HCT116 (cell line): ENCODE measurements at regions not wholly inside any gene's neighbourhood (a gene's known extent, or its start where the extent isn't known, plus 50 kb on each side); places are given as distances from the start of the nearest gene placed in this dataset.

Experiments
- EGR1 ChIP-seq: IDR thresholded peaks from 2 replicates; pipeline ENCODE4 v1.6.1; 2012; ENCODE audit warnings: low read depth
- EZH2phosphoT487 ChIP-seq: fragments of 200-600 bp; IDR thresholded peaks from 2 replicates; pipeline ENCODE4 v1.6.1; 2018; ENCODE audit warnings: antibody characterized with exemption, borderline replicate concordance
- MAX ChIP-seq: IDR thresholded peaks from 2 replicates; pipeline ENCODE4 v1.6.1; 2012
- POLR2A ChIP-seq: IDR thresholded peaks from 2 replicates; pipeline ENCODE4 v1.7.0; 2011; ENCODE audit warnings: borderline replicate concordance; ENCODE audit not compliant: insufficient read depth, insufficient read length; ENCODE audit errors: extremely low read depth
- TCF7L2 ChIP-seq: IDR thresholded peaks from 2 replicates; pipeline ENCODE4 v1.7.0; 2011; ENCODE audit warnings: borderline replicate concordance, inconsistent platforms; ENCODE audit not compliant: insufficient read depth, insufficient read length; ENCODE audit errors: extremely low read depth
- YY1 ChIP-seq: IDR thresholded peaks from 2 replicates; pipeline ENCODE4 v1.6.1; 2011; ENCODE audit warnings: low read length, low read depth, moderate library complexity, mild to moderate bottlenecking; ENCODE audit not compliant: insufficient replicate concordance; ENCODE audit errors: extremely low read depth
- TF ChIP-seq, protein P1 (sequence below), 3 experiments: fragments of 200-600 bp in 1 of 3; sonication (generic) in 1 of 3; IDR thresholded peaks in 2 of 3; conservative IDR thresholded peaks in 1 of 3; 2 replicates each; pipeline ENCODE4 v1.5.1; 2012 to 2017; ENCODE audit warnings: low read depth in 2 of 3, low read length in 2 of 3, antibody characterized with exemption in 1 of 3, borderline replicate concordance in 1 of 3, control low read depth in 1 of 3, mild to moderate bottlenecking in 1 of 3, mixed read lengths in 1 of 3, mixed run types in 1 of 3, moderate library complexity in 1 of 3; ENCODE audit not compliant: insufficient read depth in 1 of 3
- TF ChIP-seq, protein P2 (sequence below): IDR thresholded peaks from 2 replicates; pipeline ENCODE4 v1.6.1; 2011; ENCODE audit warnings: mild to moderate bottlenecking, low read length, moderate library complexity; ENCODE audit not compliant: insufficient replicate concordance; ENCODE audit errors: extremely low read depth
- TF ChIP-seq, protein P3 (sequence below): IDR thresholded peaks from 2 replicates; pipeline ENCODE4 v1.6.1; 2012; ENCODE audit warnings: low read depth

GRCh38 chr2:129727286-129727685, 252.2 kb upstream of the RAB6C start:
- TF ChIP-seq EGR1 (no peak), MAX (no peak), YY1 (no peak), POLR2A (no peak), TCF7L2 (no peak), EZH2phosphoT487 (no peak)
- TF ChIP-seq, protein P1, sequence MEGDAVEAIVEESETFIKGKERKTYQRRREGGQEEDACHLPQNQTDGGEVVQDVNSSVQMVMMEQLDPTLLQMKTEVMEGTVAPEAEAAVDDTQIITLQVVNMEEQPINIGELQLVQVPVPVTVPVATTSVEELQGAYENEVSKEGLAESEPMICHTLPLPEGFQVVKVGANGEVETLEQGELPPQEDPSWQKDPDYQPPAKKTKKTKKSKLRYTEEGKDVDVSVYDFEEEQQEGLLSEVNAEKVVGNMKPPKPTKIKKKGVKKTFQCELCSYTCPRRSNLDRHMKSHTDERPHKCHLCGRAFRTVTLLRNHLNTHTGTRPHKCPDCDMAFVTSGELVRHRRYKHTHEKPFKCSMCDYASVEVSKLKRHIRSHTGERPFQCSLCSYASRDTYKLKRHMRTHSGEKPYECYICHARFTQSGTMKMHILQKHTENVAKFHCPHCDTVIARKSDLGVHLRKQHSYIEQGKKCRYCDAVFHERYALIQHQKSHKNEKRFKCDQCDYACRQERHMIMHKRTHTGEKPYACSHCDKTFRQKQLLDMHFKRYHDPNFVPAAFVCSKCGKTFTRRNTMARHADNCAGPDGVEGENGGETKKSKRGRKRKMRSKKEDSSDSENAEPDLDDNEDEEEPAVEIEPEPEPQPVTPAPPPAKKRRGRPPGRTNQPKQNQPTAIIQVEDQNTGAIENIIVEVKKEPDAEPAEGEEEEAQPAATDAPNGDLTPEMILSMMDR (IDR thresholded peaks at IDR 0.05 in 2 of 3, conservative IDR thresholded peaks at IDR 0.05 in 1 of 3; ENCODE audit: borderline replicate concordance in 1 of 3, insufficient read depth in 1 of 3, low read depth in 2 of 3, low read length in 2 of 3): no peak
- TF ChIP-seq, protein P2, sequence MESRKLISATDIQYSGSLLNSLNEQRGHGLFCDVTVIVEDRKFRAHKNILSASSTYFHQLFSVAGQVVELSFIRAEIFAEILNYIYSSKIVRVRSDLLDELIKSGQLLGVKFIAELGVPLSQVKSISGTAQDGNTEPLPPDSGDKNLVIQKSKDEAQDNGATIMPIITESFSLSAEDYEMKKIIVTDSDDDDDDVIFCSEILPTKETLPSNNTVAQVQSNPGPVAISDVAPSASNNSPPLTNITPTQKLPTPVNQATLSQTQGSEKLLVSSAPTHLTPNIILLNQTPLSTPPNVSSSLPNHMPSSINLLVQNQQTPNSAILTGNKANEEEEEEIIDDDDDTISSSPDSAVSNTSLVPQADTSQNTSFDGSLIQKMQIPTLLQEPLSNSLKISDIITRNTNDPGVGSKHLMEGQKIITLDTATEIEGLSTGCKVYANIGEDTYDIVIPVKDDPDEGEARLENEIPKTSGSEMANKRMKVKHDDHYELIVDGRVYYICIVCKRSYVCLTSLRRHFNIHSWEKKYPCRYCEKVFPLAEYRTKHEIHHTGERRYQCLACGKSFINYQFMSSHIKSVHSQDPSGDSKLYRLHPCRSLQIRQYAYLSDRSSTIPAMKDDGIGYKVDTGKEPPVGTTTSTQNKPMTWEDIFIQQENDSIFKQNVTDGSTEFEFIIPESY: no peak
- TF ChIP-seq, protein P3, sequence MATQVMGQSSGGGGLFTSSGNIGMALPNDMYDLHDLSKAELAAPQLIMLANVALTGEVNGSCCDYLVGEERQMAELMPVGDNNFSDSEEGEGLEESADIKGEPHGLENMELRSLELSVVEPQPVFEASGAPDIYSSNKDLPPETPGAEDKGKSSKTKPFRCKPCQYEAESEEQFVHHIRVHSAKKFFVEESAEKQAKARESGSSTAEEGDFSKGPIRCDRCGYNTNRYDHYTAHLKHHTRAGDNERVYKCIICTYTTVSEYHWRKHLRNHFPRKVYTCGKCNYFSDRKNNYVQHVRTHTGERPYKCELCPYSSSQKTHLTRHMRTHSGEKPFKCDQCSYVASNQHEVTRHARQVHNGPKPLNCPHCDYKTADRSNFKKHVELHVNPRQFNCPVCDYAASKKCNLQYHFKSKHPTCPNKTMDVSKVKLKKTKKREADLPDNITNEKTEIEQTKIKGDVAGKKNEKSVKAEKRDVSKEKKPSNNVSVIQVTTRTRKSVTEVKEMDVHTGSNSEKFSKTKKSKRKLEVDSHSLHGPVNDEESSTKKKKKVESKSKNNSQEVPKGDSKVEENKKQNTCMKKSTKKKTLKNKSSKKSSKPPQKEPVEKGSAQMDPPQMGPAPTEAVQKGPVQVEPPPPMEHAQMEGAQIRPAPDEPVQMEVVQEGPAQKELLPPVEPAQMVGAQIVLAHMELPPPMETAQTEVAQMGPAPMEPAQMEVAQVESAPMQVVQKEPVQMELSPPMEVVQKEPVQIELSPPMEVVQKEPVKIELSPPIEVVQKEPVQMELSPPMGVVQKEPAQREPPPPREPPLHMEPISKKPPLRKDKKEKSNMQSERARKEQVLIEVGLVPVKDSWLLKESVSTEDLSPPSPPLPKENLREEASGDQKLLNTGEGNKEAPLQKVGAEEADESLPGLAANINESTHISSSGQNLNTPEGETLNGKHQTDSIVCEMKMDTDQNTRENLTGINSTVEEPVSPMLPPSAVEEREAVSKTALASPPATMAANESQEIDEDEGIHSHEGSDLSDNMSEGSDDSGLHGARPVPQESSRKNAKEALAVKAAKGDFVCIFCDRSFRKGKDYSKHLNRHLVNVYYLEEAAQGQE: no peak
